Lung (tissue), 11 donors: ENCODE measurements at regions not wholly inside any gene's neighbourhood (a gene's known extent, or its start where the extent isn't known, plus 50 kb on each side); places are given as distances from the start of the nearest gene placed in this dataset.
"Not testable (repeated sequence)": the region's sequence is repeated elsewhere in the genome, so short reads cannot be mapped to it uniquely, and the experiment has no call there.

Experiments used
- ATAC-seq: fragments of 200-7000 bp; cut with Tn5 transposase; one replicate; pipeline ENCODE4 v1.9.1; 2020; ENCODE audit warnings: moderate number of reproducible peaks; ENCODE audit not compliant: insufficient read depth, low FRiP score
- DNase-seq, 3 donors: peaks; one replicate each; pipeline ENCODE4 v3.0.0-alpha.2; 2013 to 2017
- H3K27ac ChIP-seq, 2 donors: one replicate each; pipeline ENCODE4 v1.5.1; 2013; ENCODE audit warnings: mild to moderate bottlenecking in 2 of 2, moderate library complexity in 2 of 2, control low read depth in 1 of 2, inconsistent platforms in 1 of 2, low read depth in 1 of 2, low read length in 1 of 2
- H3K27me3 ChIP-seq, 3 donors: one replicate each; pipeline ENCODE4 v1.5.1; 2013; ENCODE audit warnings: low read length in 2 of 3; ENCODE audit not compliant: control insufficient read depth in 3 of 3, insufficient read depth in 3 of 3
- H3K36me3 ChIP-seq, 4 donors: one replicate each; pipeline ENCODE4 v1.5.1; 2013; ENCODE audit warnings: low read length in 4 of 4, mild to moderate bottlenecking in 1 of 4, moderate library complexity in 1 of 4; ENCODE audit not compliant: control insufficient read depth in 4 of 4, insufficient read depth in 4 of 4
- H3K4me1 ChIP-seq, 5 donors: one replicate each; pipeline ENCODE4 v1.5.1; 2013; ENCODE audit warnings: low read length in 5 of 5, mild to moderate bottlenecking in 2 of 5, moderate library complexity in 1 of 5; ENCODE audit not compliant: control insufficient read depth in 5 of 5, insufficient read depth in 5 of 5
- H3K4me3 ChIP-seq: one replicate; pipeline ENCODE4 v1.5.1; 2013; ENCODE audit warnings: mild to moderate bottlenecking, control low read depth, moderate library complexity
- H3K9ac ChIP-seq, 2 donors: one replicate each; pipeline ENCODE4 v1.5.1; 2013; ENCODE audit warnings: low read length in 2 of 2, control low read depth in 1 of 2; ENCODE audit not compliant: insufficient read depth in 1 of 2
- H3K9me3 ChIP-seq, 4 donors: one replicate each; pipeline ENCODE4 v1.5.1; 2013; ENCODE audit warnings: low read length in 3 of 4, mild to moderate bottlenecking in 1 of 4, moderate library complexity in 1 of 4; ENCODE audit not compliant: control insufficient read depth in 4 of 4, insufficient read depth in 3 of 4
- whole genome bisulfite sequencing, 2 donors: extraction: QIAGEN DNeasy Blood & Tissue Kit; methylation state at CpG; one replicate each; pipeline ENCODE4 v1.1.7; 2013; 5-methylcytosine and 5-hydroxymethylcytosine counted together
- TF ChIP-seq, protein P1 (sequence below): IDR thresholded peaks from 2 replicates; pipeline ENCODE4 v1.5.1; 2012; ENCODE audit warnings: mild to moderate bottlenecking; ENCODE audit errors: control extremely low read depth, extremely low read depth
- donor health status: control.
- donor health status: control.
- donor health status: Bipolar disorder and iron deficiency.
- donor health status: healthy.
- donor health status: DM: yes; HTN: yes; CAD: no.

DNA sequence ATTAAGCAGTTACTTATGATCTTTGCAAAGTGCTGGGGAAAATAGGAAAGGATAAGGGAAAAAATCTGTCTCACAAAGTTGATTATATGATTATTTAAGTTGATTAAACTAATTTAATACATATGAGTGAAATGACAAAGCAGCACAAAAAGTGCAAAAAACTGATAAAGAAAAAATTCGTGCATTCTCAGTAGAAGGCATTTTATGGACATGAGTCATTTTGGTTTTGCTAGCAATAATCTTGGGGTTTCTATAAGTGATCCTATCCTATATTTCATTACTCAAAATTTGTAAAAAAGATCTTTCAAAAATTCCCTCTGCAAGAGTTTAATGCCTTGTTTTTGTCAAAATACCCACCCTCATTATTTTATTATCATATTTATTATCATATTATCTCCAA, 224.2 kb upstream of the ANXA10 start:
- WGBS, 2 donors: 57 to 67% methylated on average over 1 of the region's 1 CpG
- TF ChIP-seq, protein P1, sequence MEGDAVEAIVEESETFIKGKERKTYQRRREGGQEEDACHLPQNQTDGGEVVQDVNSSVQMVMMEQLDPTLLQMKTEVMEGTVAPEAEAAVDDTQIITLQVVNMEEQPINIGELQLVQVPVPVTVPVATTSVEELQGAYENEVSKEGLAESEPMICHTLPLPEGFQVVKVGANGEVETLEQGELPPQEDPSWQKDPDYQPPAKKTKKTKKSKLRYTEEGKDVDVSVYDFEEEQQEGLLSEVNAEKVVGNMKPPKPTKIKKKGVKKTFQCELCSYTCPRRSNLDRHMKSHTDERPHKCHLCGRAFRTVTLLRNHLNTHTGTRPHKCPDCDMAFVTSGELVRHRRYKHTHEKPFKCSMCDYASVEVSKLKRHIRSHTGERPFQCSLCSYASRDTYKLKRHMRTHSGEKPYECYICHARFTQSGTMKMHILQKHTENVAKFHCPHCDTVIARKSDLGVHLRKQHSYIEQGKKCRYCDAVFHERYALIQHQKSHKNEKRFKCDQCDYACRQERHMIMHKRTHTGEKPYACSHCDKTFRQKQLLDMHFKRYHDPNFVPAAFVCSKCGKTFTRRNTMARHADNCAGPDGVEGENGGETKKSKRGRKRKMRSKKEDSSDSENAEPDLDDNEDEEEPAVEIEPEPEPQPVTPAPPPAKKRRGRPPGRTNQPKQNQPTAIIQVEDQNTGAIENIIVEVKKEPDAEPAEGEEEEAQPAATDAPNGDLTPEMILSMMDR: no peak
- H3K4me1 ChIP-seq: no peaks in the 10 kb centered on the region
- no peak overlapping the region for H3K27ac ChIP-seq
- no peaks in the 10 kb centered on the region for H3K27me3 ChIP-seq
- ATAC-seq: no peak
- DNase-seq: no peak
- H3K36me3 ChIP-seq: no peaks in the 10 kb centered on the region
- no peak overlapping the region for H3K4me3 ChIP-seq
- H3K9me3 ChIP-seq: no peaks in the 10 kb centered on the region
- no peak overlapping the region for H3K9ac ChIP-seq

DNA sequence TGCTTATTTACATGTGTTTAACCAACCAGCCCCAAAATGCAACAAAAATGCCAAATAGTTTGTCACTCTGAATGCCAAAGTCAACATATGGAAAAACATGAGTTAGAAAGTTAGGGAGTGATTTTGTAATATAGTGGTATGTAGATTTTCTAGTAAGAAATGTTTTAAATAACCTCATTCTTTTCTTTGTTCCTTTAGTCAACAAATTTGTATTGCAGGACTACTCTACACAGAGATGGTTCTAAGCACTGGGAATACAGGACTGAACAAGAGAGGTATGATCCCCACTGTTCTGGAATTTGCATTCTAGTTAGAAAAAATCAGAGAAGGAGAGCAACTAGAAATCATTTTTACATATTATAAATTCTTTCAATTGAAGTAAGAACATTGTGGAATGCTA, 218.8 kb upstream of the ANXA10 start:
- H3K9me3 ChIP-seq: no peaks in the 10 kb centered on the region
- H3K36me3 ChIP-seq: no peaks in the 10 kb centered on the region
- no peak overlapping the region for H3K4me3 ChIP-seq
- H3K27me3 ChIP-seq: no peaks in the 10 kb centered on the region
- no peak overlapping the region for H3K9ac ChIP-seq
- H3K4me1 ChIP-seq: no peaks in the 10 kb centered on the region
- H3K27ac ChIP-seq: no peak overlapping the region
- ATAC-seq (no peak), DNase-seq (no peak)
- TF ChIP-seq, protein P1: no peak

GRCh38 chr4:167876091-167876490, 216.2 kb upstream of the ANXA10 start:
- H3K27ac ChIP-seq, H3K4me1 ChIP-seq, H3K4me3 ChIP-seq, ATAC-seq, H3K27me3 ChIP-seq, H3K9me3 ChIP-seq, H3K36me3 ChIP-seq, H3K9ac ChIP-seq, DNase-seq: not testable (repeated sequence)
- 88 to 89% methylated on average over 3 of the region's 3 CpGs for WGBS, 2 donors

GRCh38 chr4:167877826-167878225, 214.5 kb upstream of the ANXA10 start:
- H3K36me3 ChIP-seq, H3K9me3 ChIP-seq, H3K27ac ChIP-seq, H3K4me3 ChIP-seq, H3K4me1 ChIP-seq, DNase-seq, H3K9ac ChIP-seq, ATAC-seq, H3K27me3 ChIP-seq: not testable (repeated sequence)
- 81 to 88% methylated on average over 8 of the region's 8 CpGs for WGBS, 2 donors

- WGBS, 2 donors: 16 to 19% methylated on average over 1 of the region's 1 CpG
- Histone ChIP-seq H3K27me3 (no peaks in the 10 kb centered on the region), H3K9me3 (peaks cover 0 to 2% (median 0%) of the 10 kb centered on the region in 4 donors), H3K4me1 (no peaks in the 10 kb centered on the region), H3K36me3 (no peaks in the 10 kb centered on the region), H3K9ac (no peak overlapping the region), H3K4me3 (no peak overlapping the region), H3K27ac (no peak overlapping the region)
- ATAC-seq (no peak), DNase-seq (no peak)
- TF ChIP-seq, protein P1: no peak
Measured at GRCh38 chr4:167883266-167883665, 209.1 kb upstream of the ANXA10 start.
